HT1080 (cell line): ENCODE measurements at regions not wholly inside any gene's neighbourhood (a gene's known extent, or its start where the extent isn't known, plus 50 kb on each side); places are given as distances from the start of the nearest gene placed in this dataset.

ENCODE experiments used
- DNase-seq: peaks from one replicate; pipeline ENCODE4 v3.0.0-alpha.2; 2015; ENCODE audit warnings: low read depth

GRCh38 chr2:134072341-134072740 lies 181.5 kb upstream of the MGAT5 start:
- no peak for DNase-seq

DNA sequence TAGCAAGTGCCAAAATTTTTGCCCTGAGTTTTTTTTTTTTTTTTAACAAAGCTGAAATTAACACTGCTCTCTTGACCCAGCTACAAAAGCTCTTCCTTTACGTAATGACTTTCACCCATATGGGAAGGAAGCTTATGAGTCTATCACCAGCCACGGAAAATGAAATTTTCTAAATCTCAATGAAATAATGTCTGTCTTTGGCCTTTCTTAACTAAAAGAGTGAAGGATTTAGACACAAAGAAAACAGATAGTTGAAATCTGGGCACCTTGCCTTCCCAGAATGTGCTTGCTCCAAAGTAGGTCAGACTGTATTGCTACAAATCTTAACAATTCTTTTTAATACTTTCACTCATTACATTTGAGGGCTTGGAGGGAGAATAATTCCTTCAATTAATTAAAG lies 180.8 kb upstream of the MGAT5 start:
- no peak for DNase-seq

DNA sequence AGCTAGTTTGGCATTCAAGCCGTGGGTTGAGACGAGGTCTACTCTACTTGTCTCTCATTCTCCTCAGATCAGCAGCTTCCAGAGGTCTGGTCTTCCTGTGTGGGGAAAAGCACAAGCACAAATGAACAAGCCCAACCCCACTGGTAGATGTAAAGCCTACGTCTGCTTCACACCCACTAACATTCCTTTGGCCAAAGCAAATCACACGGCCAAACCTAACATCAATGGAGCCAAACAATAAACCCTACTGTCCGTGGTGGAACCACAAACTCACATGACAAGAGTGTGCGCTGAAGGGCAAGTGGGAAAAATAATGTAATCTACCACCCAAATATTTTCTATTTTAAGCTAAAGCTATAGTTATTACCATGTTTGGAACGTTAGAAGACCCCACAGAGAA lies 179.3 kb upstream of the MGAT5 start:
- DNase-seq: peak; percentile 24

DNA sequence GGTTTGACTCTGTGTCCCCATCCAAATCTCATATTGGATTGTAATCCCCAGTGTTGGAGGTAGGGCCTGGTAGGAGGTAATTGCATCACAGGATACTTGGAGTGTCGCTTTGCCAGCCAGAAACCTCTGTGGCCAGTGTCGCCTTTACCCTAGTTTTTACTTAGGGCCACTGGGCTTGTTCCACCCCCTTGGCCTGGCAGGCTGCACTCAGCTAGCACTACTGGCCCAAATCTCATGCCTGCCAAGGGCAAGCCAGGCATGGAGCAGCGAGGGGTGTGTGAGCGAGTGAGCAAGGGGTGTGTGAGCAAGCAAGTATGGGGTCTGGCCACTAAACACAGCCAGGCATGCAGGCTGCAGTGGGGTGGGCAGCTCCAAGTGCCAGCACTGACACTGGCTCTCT lies 178.7 kb upstream of the MGAT5 start:
- DNase-seq: no peak

DNA sequence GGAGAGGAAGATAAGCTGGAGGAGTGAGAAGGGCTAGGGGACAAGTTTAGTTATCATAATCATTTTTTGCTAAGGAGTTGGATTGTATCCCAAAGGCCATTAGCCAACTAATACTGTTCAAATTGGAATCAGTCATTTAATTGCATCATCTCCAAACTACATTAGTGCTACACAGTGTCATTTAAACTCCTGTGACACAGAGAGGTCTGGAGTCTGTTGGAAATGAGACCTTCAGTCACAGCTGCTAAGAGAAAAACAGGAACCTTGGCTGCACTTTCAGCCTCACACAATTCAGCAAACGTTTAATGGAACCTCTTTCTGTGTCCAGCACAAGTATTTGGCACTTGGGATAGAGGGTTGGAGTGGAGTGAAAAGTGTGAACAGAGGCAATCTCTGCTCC lies 175.5 kb upstream of the MGAT5 start:
- DNase-seq: no peak

GRCh38 chr2:134079373-134079772 lies 174.5 kb upstream of the MGAT5 start:
- no peak for DNase-seq

- DNase-seq: no peak
These were observed 173.3 kb upstream of the MGAT5 start for GRCh38 chr2:134080386-134081089.

DNA sequence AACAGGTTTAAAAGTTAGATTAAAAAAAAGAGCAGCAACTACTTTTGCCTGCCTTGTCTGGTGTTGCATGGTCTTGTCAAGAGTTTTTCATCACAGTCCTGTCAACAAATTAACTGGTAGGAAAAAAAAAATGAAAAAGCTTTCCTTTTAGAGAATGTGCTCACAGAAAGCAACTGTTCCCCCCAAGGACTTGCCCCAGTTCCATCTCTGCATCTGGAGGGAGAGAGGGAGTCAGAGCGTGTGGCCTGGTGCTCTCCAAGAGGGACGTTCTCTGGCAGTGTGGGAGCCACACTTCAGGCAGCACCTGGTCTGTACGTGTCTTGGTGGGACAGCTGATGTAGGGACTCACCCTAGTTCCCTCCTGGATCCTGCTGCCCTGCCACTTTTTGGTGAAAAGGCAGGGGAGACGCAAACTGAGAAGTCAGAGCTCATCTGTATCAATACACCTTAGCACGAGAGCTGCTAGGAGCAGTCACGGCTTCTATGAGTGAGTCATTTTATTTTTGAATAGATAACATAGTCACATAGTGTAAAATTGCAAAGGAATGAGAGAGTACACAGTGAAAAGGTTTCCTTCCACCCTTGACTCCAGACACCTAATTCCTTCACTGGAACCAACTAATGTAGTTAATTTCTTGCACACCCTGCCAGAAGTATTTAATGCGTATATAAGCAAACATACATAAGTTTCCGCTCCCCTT lies 172.5 kb upstream of the MGAT5 start:
- DNase-seq: no peak

- DNase-seq: no peak
These were observed 170.3 kb upstream of the MGAT5 start for GRCh38 chr2:134083548-134083947.

- no peak for DNase-seq
These were observed 167.2 kb upstream of the MGAT5 start for GRCh38 chr2:134086594-134087219.

GRCh38 chr2:134087371-134087921 lies 166.4 kb upstream of the MGAT5 start:
- DNase-seq: no peak

DNA sequence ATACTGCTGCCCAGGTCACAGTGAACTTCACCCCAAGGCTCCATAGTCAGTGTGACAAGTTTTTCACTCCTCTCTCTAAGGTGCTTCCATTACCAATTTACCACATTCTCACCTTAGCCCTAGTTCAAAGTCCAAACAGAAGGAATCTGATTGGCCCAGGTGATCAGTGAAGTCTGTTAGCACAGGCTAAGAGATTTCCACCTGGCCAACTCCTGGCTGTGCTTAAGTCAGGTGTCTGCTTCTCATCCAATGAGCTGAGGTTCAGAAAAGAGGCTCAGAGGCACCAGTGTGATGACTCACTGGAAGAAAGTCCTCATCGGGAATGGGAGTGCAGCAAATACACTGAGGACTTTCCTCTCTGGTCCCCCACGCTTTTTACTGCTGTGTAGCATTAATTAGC lies 164.4 kb upstream of the MGAT5 start:
- no peak for DNase-seq

DNA sequence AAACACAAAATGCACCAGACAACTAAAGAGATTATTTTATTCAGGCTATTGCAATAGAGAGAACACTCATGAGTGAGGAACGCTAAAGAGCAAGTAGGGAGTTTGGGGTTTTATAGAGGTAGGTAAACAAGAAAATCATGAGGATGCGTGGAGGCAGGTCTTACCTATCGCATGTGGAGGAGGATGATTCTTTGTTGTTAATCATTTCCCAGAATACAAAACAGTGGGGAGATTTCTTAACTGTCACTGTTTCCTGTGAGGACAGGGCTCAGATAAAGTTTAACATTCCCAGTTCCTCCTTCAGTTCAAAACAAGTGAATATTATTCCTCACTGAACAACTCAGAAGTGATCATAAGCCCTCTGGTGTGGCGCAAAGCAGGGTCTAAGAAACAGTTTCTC lies 156.1 kb upstream of the MGAT5 start:
- no peak for DNase-seq

GRCh38 chr2:134098321-134098720 lies 155.6 kb upstream of the MGAT5 start:
- no peak for DNase-seq

GRCh38 chr2:134099273-134099672 lies 154.6 kb upstream of the MGAT5 start:
- no peak for DNase-seq

- DNase-seq: no peak
These were observed 150.7 kb upstream of the MGAT5 start for GRCh38 chr2:134103196-134103595.

DNA sequence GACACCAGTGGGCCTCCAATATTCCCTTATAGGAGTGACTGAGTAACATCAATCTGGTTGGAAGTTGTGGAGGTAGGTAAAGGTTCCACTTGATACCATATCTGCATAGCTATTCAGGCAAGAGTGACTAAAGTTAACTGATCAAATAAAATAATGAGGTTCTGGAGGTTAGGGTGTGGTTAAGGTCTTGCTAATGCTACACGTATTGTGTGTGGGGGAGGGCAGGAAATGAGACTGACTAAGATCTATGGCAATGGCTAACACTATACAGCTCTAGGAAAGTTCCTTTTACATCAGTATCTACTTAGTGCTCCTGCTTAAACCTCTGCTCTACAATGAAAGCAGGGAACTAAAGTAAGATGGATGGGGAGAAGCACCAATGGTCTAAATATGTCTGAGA lies 149.1 kb upstream of the MGAT5 start:
- DNase-seq: no peak

GRCh38 chr2:134107402-134107801 lies 146.5 kb upstream of the MGAT5 start:
- DNase-seq: no peak

DNA sequence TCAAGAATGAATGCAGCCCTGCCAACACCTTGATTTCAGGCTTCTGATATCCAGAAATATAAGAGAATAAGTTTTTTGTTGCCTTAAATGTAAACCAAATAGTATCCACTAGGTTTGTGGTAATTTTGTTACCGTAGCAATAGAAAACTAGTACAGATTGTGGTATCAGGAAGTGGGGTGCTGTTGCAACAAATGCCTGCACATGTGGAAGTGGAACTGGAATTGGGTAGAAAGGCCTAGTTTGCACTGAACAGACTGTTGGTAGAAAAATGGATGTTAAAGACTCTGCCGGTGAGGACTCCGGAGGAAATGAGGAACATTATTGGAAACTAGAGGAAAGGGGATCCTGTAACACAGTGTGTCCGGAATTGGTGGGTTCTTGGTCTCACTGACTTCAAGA lies 145.8 kb upstream of the MGAT5 start:
- DNase-seq: no peak

DNA sequence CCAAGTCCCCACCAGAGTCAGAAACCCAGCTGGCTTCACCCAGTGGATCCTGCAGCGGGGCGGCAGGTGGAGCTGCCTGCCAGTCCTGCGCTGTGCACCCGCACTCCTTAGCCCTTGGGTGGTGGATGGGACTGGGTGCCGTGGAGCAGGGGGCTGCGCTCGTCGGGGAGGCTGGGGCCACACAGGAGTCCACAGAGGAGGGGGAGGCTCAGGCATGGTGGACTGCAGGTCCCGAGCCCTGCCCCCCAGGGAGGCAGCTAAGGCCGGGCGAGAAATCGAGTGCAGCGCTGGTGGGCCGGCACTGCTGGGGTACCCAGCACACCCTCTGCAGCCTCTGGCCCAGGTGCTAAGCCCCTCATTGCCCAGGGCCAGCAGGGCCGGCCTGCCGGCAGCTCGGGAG lies 144.6 kb upstream of the MGAT5 start:
- DNase-seq: no peak

DNA sequence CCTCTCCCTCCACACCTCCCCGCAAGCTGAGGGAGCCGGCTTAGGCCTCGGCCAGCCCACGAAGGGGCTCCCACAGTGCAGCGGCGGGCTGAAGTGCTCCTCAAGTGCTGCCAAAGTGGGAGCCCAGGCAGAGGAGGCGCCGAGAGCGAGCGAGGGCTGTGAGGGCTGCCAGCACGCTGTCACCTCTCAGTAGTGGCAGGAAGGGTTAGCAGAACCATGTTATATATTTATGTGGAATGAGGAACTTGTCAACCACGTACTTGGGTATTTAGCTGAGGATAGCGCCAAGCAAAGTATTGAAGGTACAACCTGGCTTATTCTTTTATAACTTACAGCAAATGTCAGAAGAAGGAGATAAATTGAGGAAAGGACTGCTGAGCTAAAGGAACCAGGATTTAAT lies 144.1 kb upstream of the MGAT5 start:
- DNase-seq: no peak

DNA sequence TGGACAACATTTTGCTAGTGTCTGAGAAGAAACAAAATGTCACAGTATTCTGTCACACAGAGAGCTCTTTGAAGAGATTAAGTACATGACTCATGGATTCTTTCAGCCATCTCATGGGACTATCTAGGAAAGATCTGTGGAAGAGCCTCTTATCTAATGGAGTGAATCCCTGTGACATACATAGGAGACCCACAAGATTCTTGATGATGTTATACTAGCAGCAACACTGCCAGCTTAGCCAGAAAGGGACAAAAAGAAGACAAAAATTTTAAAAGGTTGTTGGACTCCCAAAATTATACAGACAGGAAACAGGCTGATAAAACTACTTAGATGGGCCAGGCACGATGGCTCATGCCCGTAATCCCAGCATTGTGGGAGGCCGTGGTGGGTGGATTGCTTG lies 143.3 kb upstream of the MGAT5 start:
- no peak for DNase-seq

DNA sequence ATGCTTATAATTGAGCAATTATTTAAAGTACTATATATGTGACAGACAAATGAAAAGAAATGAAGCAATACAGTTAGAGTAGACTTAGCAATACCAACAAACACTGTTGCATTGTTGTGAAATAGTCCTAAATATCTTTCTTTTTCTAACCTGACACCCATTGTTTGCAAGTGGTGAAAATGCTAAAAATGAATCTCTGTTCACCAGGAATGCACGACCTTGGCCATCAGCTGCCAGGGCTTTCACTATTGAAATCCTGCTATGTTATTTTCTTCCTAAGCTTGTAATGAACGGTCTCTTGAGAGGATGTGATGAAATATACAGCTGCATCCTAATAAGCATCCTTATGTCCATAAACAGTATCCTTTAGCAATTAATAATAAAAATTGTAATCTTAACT lies 136.2 kb upstream of the MGAT5 start:
- no peak for DNase-seq
